H1 (cell line): ENCODE measurements at regions not wholly inside any gene's neighbourhood (a gene's known extent, or its start where the extent isn't known, plus 50 kb on each side); places are given as distances from the start of the nearest gene placed in this dataset.

Experiments used
- CTCF ChIA-PET: fragments of 300-600 bp; sonication (Branson Sonifier 250); formaldehyde crosslinking; loops from one replicate; lab custom pipeline; 2021; ENCODE audit not compliant: partially characterized antibody; lab: Charles Lee
- POLR2A ChIA-PET: fragments of 300-600 bp; sonication (Branson Sonifier 250); formaldehyde crosslinking; loops from one replicate; lab custom pipeline; 2021; ENCODE audit warnings: inconsistent platforms; ENCODE audit not compliant: partially characterized antibody; lab: Charles Lee
- DNase-seq, 2 experiments: peaks; one replicate each; pipeline versions ENCODE4 v3.0.0 to v3.0.0-alpha.2; 2010 to 2022; ENCODE audit warnings: low spot score in 2 of 2, low read depth in 1 of 2, mixed read lengths in 1 of 2
- FAIRE-seq: peaks from 2 replicates; lab custom pipeline; 2011; peaks lifted over from hg19 to GRCh38; lab: Jason Lieb, UNC
- H2AFZ ChIP-seq: 2 replicates; pipeline ENCODE4 v1.8.1; 2012; ENCODE audit warnings: low read length, inconsistent platforms
- H2AK5ac ChIP-seq: 2 replicates; pipeline ENCODE4 v1.6.1; 2013; ENCODE audit warnings: low read depth, low read length
- H2BK120ac ChIP-seq: replicated peaks from 2 replicates; pipeline ENCODE3; 2013; ENCODE audit warnings: low read depth, low read length, inconsistent platforms
- H2BK12ac ChIP-seq: 2 replicates; pipeline ENCODE4 v1.6.1; 2013; ENCODE audit warnings: low read depth, low read length
- H2BK15ac ChIP-seq: 2 replicates; pipeline ENCODE4 v1.6.1; 2013; ENCODE audit warnings: low read length
- H2BK20ac ChIP-seq: 2 replicates; pipeline ENCODE4 v1.6.1; 2013; ENCODE audit warnings: low read length
- H2BK5ac ChIP-seq: 2 replicates; pipeline ENCODE4 v1.6.1; 2013; ENCODE audit warnings: low read depth, low read length
- H3K14ac ChIP-seq: 2 replicates; pipeline ENCODE4 v1.6.1; 2013; ENCODE audit warnings: inconsistent platforms; ENCODE audit not compliant: insufficient read length
- H3K18ac ChIP-seq: 2 replicates; pipeline ENCODE4 v1.6.1; 2013; ENCODE audit warnings: low read length; ENCODE audit errors: extremely low read depth
- H3K23ac ChIP-seq: 2 replicates; pipeline ENCODE4 v1.6.1; 2013; ENCODE audit warnings: inconsistent platforms; ENCODE audit not compliant: insufficient read length
- H3K23me2 ChIP-seq: 2 replicates; pipeline ENCODE4 v1.6.1; 2013; ENCODE audit warnings: low read depth, low read length
- H3K27ac ChIP-seq: 2 replicates; pipeline ENCODE4 v1.6.1; 2011; ENCODE audit warnings: low read depth, low read length, inconsistent platforms
- H3K27me3 ChIP-seq, 4 experiments: replicated peaks in 1 of 4; 1 replicate in 1 of 4; 2 replicates in 3 of 4; pipeline versions ENCODE4 v1.6.1 to v1.8.1; 2011 to 2013; ENCODE audit warnings: low read length in 3 of 4, mild to moderate bottlenecking in 3 of 4, inconsistent platforms in 2 of 4, mixed read lengths in 2 of 4, moderate library complexity in 1 of 4; ENCODE audit not compliant: control insufficient read depth in 3 of 4, insufficient read depth in 3 of 4; ENCODE audit errors: extremely low read depth in 1 of 4
- H3K36me3 ChIP-seq, 4 experiments: 2 replicates each; pipeline versions ENCODE4 v1.6.1 to v1.8.1; 2011 to 2013; ENCODE audit warnings: mild to moderate bottlenecking in 4 of 4, low read length in 3 of 4, moderate library complexity in 2 of 4, control low read depth in 1 of 4, inconsistent platforms in 1 of 4; ENCODE audit not compliant: insufficient read depth in 4 of 4, control insufficient read depth in 2 of 4
- H3K4ac ChIP-seq: replicated peaks from 2 replicates; pipeline ENCODE3; 2013; ENCODE audit warnings: low read length, low read depth, mixed read lengths, inconsistent platforms; ENCODE audit not compliant: insufficient read length
- H3K4me1 ChIP-seq, 4 experiments: replicated peaks in 1 of 4; 1 replicate in 1 of 4; 2 replicates in 3 of 4; pipeline versions ENCODE4 v1.6.1 to v1.8.1; 2011 to 2013; ENCODE audit warnings: low read length in 3 of 4, inconsistent platforms in 2 of 4, mixed read lengths in 1 of 4; ENCODE audit not compliant: insufficient read depth in 4 of 4, control insufficient read depth in 3 of 4
- H3K4me2 ChIP-seq, 2 experiments: 2 replicates each; pipeline versions ENCODE4 v1.6.1 to v1.8.1; 2011 to 2013; ENCODE audit warnings: low read depth in 2 of 2, low read length in 2 of 2, control low read depth in 1 of 2, inconsistent platforms in 1 of 2, mild to moderate bottlenecking in 1 of 2; ENCODE audit not compliant: insufficient read depth in 1 of 2
- H3K4me3 ChIP-seq, 4 experiments: fragments of 200-600, 300-600 bp in 1 of 4; sonication (generic), shearing (Covaris generic), sonication (Bioruptor Twin) in 1 of 4; 2 replicates each; pipeline versions ENCODE4 v1.5.1 to v1.8.1; 2011 to 2016; ENCODE audit warnings: low read length in 4 of 4, low read depth in 3 of 4, control low read depth in 2 of 4, inconsistent platforms in 2 of 4, mild to moderate bottlenecking in 2 of 4, mixed read lengths in 1 of 4, moderate library complexity in 1 of 4; ENCODE audit not compliant: insufficient read depth in 2 of 4; ENCODE audit errors: extremely low read depth in 1 of 4
- H3K56ac ChIP-seq: replicated peaks from 2 replicates; pipeline ENCODE3; 2013; ENCODE audit warnings: low read depth, mild to moderate bottlenecking, mixed read lengths, low read length, inconsistent platforms; ENCODE audit not compliant: insufficient read length
- H3K79me1 ChIP-seq: 2 replicates; pipeline ENCODE4 v1.6.1; 2013; ENCODE audit warnings: low read depth, low read length, control low read depth
- H3K79me2 ChIP-seq, 2 experiments: 2 replicates each; pipeline versions ENCODE4 v1.6.1 to v1.8.1; 2012 to 2013; ENCODE audit warnings: low read length in 2 of 2, mild to moderate bottlenecking in 2 of 2, inconsistent platforms in 1 of 2; ENCODE audit not compliant: insufficient read depth in 2 of 2, control insufficient read depth in 1 of 2
- H3K9ac ChIP-seq, 4 experiments: replicated peaks in 1 of 4; 1 replicate in 1 of 4; 2 replicates in 3 of 4; pipeline versions ENCODE4 v1.6.1 to v1.8.1; 2011 to 2013; ENCODE audit warnings: low read depth in 3 of 4, low read length in 3 of 4, control low read depth in 2 of 4, mild to moderate bottlenecking in 2 of 4, moderate library complexity in 2 of 4, inconsistent platforms in 1 of 4; ENCODE audit errors: extremely low read depth in 1 of 4
- H3K9me3 ChIP-seq, 2 experiments: 2 replicates each; pipeline versions ENCODE4 v1.6.1 to v1.8.1; 2012 to 2013; ENCODE audit warnings: mild to moderate bottlenecking in 2 of 2, moderate library complexity in 2 of 2, control low read depth in 1 of 2, inconsistent platforms in 1 of 2, low read depth in 1 of 2, low read length in 1 of 2, mixed read lengths in 1 of 2; ENCODE audit not compliant: insufficient read depth in 2 of 2
- H4K20me1 ChIP-seq, 2 experiments: replicated peaks in 1 of 2; 2 replicates each; pipeline versions ENCODE3 to v1.8.1; 2011 to 2013; ENCODE audit warnings: inconsistent platforms in 2 of 2, low read length in 2 of 2, mild to moderate bottlenecking in 1 of 2; ENCODE audit not compliant: insufficient read depth in 2 of 2, control insufficient read depth in 1 of 2
- H4K5ac ChIP-seq: 2 replicates; pipeline ENCODE4 v1.6.1; 2013; ENCODE audit warnings: low read length, low read depth, mixed read lengths, inconsistent platforms; ENCODE audit not compliant: insufficient read length
- H4K8ac ChIP-seq: 2 replicates; pipeline ENCODE4 v1.8.0; 2013; ENCODE audit warnings: mild to moderate bottlenecking, moderate library complexity, low read length, inconsistent platforms; ENCODE audit not compliant: insufficient read depth; ENCODE audit errors: extremely low read depth
- H4K91ac ChIP-seq: replicated peaks from 2 replicates; pipeline ENCODE3; 2013; ENCODE audit warnings: low read length, mixed read lengths, inconsistent platforms; ENCODE audit not compliant: insufficient read length
- ASH2L ChIP-seq: fragments of 200-600, 300-600 bp; sonication (generic); IDR thresholded peaks from one replicate; pipeline ENCODE4 v1.7.1; 2017; ENCODE audit warnings: low read length
- CREB1 ChIP-seq: IDR thresholded peaks from 2 replicates; pipeline ENCODE4 v1.6.1; 2012; ENCODE audit warnings: inconsistent platforms
- GABPA ChIP-seq: IDR thresholded peaks from 2 replicates; pipeline ENCODE4 v1.6.1; 2011; ENCODE audit warnings: mild to moderate bottlenecking, low read length, moderate library complexity, borderline replicate concordance; ENCODE audit not compliant: insufficient read depth
- GTF2F1 ChIP-seq: IDR thresholded peaks from 2 replicates; pipeline ENCODE4 v1.6.1; 2012; ENCODE audit warnings: low read depth, low read length, improper control_type of control experiment, borderline replicate concordance
- HDAC6 ChIP-seq: IDR thresholded peaks from one replicate; pipeline ENCODE4 v1.7.1; 2012; ENCODE audit warnings: low read depth, mild to moderate bottlenecking, inconsistent platforms, low read length, moderate library complexity
- JUN ChIP-seq: IDR thresholded peaks from 2 replicates; pipeline ENCODE4 v1.6.1; 2011; ENCODE audit warnings: low read depth, mild to moderate bottlenecking, improper control_type of control experiment, low read length
- POLR2A ChIP-seq, 2 experiments: IDR thresholded peaks; 1 replicate in 1 of 2; 2 replicates in 1 of 2; pipeline ENCODE4 v1.6.1; 2011; ENCODE audit warnings: low read depth in 2 of 2, low read length in 2 of 2, mild to moderate bottlenecking in 2 of 2; ENCODE audit errors: control extremely low read depth in 1 of 2
- POU5F1 ChIP-seq: IDR thresholded peaks from 2 replicates; pipeline ENCODE4 v1.6.1; 2011; ENCODE audit warnings: low read depth, mild to moderate bottlenecking, low read length, moderate library complexity
- SAP30 ChIP-seq: fragments of 300-600 bp; sonication (generic); IDR thresholded peaks from 2 replicates; pipeline ENCODE4 v1.7.1; 2012; ENCODE audit warnings: low read length, moderate library complexity, mild to moderate bottlenecking, inconsistent platforms; ENCODE audit not compliant: insufficient read depth, insufficient replicate concordance
- SUZ12 ChIP-seq: fragments of 200-600 bp; sonication (generic); IDR thresholded peaks from 2 replicates; pipeline ENCODE4 v1.6.1; 2012; ENCODE audit warnings: mild to moderate bottlenecking, inconsistent platforms, low read length, moderate library complexity, mixed read lengths
- WGBS, 2 experiments: shearing (Covaris generic) in 1 of 2; methylation state at CpG; one replicate each; pipeline versions ENCODE4 v1.1.6 to v1.1.7; 2013 to 2015; ENCODE audit warnings: low lambda C conversion rate in 2 of 2, mixed read lengths in 2 of 2, inconsistent platforms in 1 of 2, low coverage in 1 of 2, missing lambda C conversion rate in 1 of 2; ENCODE audit not compliant: insufficient replicate concordance in 2 of 2, insufficient coverage in 1 of 2, insufficient read length in 1 of 2; ENCODE audit errors: extremely low coverage in 1 of 2, missing lambda C conversion rate in 1 of 2; 5-methylcytosine and 5-hydroxymethylcytosine counted together
- TF ChIP-seq, protein P1 (sequence below): IDR thresholded peaks from 2 replicates; pipeline ENCODE4 v1.6.1; 2012; ENCODE audit warnings: inconsistent platforms
- TF ChIP-seq, protein P2 (sequence below): IDR thresholded peaks from 2 replicates; pipeline ENCODE4 v1.6.1; 2011; ENCODE audit warnings: low read length, improper control_type of control experiment

DNA sequence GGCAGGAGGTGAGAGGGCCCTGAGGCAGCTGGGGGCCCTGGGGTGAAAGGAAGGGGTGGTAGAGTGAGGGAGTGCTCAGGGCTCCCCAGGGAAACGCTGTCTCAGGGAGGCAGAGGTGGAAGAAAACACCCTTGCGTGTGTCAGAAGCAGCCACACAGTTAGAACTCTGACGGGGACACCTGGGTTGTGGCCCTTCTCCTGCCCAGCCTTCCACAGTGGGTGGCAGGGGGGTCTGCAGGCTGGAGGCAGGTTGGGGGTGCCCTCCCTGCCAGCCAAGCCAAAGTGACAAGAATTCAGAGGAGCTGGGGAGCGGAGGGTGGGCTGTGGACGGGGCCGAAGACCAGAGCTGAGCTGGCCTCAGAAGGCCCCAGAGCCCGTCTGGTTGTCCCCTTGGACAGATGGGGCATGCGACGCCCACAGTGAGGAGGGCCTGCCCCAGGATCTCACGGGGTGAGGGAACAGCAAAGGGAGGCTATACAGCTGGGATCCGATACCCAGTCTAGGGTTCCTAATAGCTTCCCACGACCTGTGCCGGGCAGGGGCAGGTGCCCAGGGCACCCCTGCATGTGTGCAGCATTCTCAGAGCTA lies 105.2 kb upstream of the ADRA2C start:
- Histone ChIP-seq H2BK5ac (no peak overlapping the region), H3K27ac (no peak overlapping the region)
- TF ChIP-seq ASH2L: no peak
- TF ChIP-seq JUN: no peak
- TF ChIP-seq POLR2A (IDR thresholded peaks at IDR 0.05; ENCODE audit: control extremely low read depth in 1 of 2, low read depth in 2 of 2, low read length in 2 of 2): no peak
- TF ChIP-seq, protein P1, sequence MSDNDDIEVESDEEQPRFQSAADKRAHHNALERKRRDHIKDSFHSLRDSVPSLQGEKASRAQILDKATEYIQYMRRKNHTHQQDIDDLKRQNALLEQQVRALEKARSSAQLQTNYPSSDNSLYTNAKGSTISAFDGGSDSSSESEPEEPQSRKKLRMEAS: no peak
- no peak for TF ChIP-seq SUZ12
- no peak for TF ChIP-seq CREB1
- no peak for TF ChIP-seq HDAC6
- no peak for TF ChIP-seq GTF2F1
- TF ChIP-seq POU5F1: no peak
- no peak for TF ChIP-seq SAP30
- no peak for TF ChIP-seq GABPA
- TF ChIP-seq, protein P2, sequence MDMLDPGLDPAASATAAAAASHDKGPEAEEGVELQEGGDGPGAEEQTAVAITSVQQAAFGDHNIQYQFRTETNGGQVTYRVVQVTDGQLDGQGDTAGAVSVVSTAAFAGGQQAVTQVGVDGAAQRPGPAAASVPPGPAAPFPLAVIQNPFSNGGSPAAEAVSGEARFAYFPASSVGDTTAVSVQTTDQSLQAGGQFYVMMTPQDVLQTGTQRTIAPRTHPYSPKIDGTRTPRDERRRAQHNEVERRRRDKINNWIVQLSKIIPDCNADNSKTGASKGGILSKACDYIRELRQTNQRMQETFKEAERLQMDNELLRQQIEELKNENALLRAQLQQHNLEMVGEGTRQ: no peak
- TF ChIP-seq, all 59 proteins: peak for 0
- Histone ChIP-seq H3K56ac (peak overlapping the region; percentile 88), H3K79me1 (no peaks in the 10 kb centered on the region), H3K27me3 (peaks cover 0 to 5% (median 0%) of the 10 kb centered on the region in 4 experiments; a peak in 1 of 7 replicates), H3K14ac (no peak overlapping the region), H4K20me1 (peaks cover 0 to 4% of the 10 kb centered on the region in 2 experiments), H2BK12ac (peak overlapping the region; percentile 78; the same call in 1 of the 2 replicates), H3K4ac (peak overlapping the region; percentile 48), H3K4me1 (peaks cover 0 to 6% (median 5%) of the 10 kb centered on the region in 4 experiments; a peak in 4 of 7 replicates), H3K9ac (no peak overlapping the region), H3K79me2 (no peaks in the 10 kb centered on the region), H3K9me3 (no peaks in the 10 kb centered on the region), H2AFZ (no peak overlapping the region), H3K18ac (peak overlapping the region; percentile 48; the same call in 1 of the 2 replicates), H2AK5ac (0 out of 2 replicates have a peak overlapping the region, but pooled peaks have one; percentile 24), H3K4me2 (no peak overlapping the region), H4K5ac (peak overlapping the region; percentile 5), H2BK15ac (peak overlapping the region; percentile 98; the same call in 1 of the 2 replicates), H4K8ac (no peak overlapping the region), H3K23ac (no peak overlapping the region), H2BK20ac (no peak overlapping the region), H3K23me2 (peaks cover 12% of the 10 kb centered on the region; the same call in 1 of the 2 replicates), H3K4me3 (no peak overlapping the region), H2BK120ac (no peak overlapping the region), H3K36me3 (no peaks in the 10 kb centered on the region), H4K91ac (peak overlapping the region; percentile 96)
- WGBS, 2 experiments: 91% methylated on average over 13 of the region's 13 CpGs; no CpG with 5 or more reads in 1 of the 2 experiments
- CTCF ChIA-PET: interaction anchor here (0.8 to 1.7 kb wide), 8 partner anchors 13 to 180 kb away, joined by 3 to 6 read pairs (median 4); no protein-coding TSS in a partner anchor
- POLR2A ChIA-PET: no interaction called here
- DNase-seq: no peak
- FAIRE-seq: no peak
